PC-3 (cell line): ENCODE measurements at regions not wholly inside any gene's neighbourhood (a gene's known extent, or its start where the extent isn't known, plus 50 kb on each side); places are given as distances from the start of the nearest gene placed in this dataset.

ENCODE experiments used
- EZH2 ChIP-seq: fragments of 300-600 bp; sonication (generic); IDR thresholded peaks from one replicate; pipeline ENCODE4 v1.6.1; 2017; ENCODE audit warnings: antibody characterized with exemption, mild to moderate bottlenecking, low read length; ENCODE audit not compliant: unreplicated experiment
- EZH2phosphoT487 ChIP-seq: fragments of 300-600 bp; sonication (generic); IDR thresholded peaks from 2 replicates; pipeline ENCODE4 v1.6.1; 2018; ENCODE audit warnings: mild to moderate bottlenecking, antibody characterized with exemption, low read length, borderline replicate concordance
- TF ChIP-seq, protein P1 (sequence below): fragments of 300-600 bp; sonication (generic); conservative IDR thresholded peaks from 2 replicates; pipeline ENCODE4 v1.5.1; 2017; ENCODE audit warnings: antibody characterized with exemption, low read depth, mild to moderate bottlenecking, low read length

GRCh38 chr2:16861530-16861929, 195.9 kb upstream of the CYRIA start:
- TF ChIP-seq EZH2 (no peak), EZH2phosphoT487 (no peak)
- TF ChIP-seq, protein P1, sequence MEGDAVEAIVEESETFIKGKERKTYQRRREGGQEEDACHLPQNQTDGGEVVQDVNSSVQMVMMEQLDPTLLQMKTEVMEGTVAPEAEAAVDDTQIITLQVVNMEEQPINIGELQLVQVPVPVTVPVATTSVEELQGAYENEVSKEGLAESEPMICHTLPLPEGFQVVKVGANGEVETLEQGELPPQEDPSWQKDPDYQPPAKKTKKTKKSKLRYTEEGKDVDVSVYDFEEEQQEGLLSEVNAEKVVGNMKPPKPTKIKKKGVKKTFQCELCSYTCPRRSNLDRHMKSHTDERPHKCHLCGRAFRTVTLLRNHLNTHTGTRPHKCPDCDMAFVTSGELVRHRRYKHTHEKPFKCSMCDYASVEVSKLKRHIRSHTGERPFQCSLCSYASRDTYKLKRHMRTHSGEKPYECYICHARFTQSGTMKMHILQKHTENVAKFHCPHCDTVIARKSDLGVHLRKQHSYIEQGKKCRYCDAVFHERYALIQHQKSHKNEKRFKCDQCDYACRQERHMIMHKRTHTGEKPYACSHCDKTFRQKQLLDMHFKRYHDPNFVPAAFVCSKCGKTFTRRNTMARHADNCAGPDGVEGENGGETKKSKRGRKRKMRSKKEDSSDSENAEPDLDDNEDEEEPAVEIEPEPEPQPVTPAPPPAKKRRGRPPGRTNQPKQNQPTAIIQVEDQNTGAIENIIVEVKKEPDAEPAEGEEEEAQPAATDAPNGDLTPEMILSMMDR, result no peak
